Loucy (cell line): ENCODE measurements at regions not wholly inside any gene's neighbourhood (a gene's known extent, or its start where the extent isn't known, plus 50 kb on each side); places are given as distances from the start of the nearest gene placed in this dataset.

Experiments
- H2AFZ ChIP-seq: fragments of 200-600 bp; sonication (generic); 2 replicates; pipeline ENCODE4 v1.6.0; 2016; ENCODE audit warnings: antibody characterized with exemption, mild to moderate bottlenecking, low read length, moderate library complexity
- H3F3A ChIP-seq: fragments of 200-600 bp; 2 replicates; pipeline ENCODE4 v1.6.0; 2016; ENCODE audit warnings: antibody characterized with exemption, low read depth, mild to moderate bottlenecking
- H3K27me3 ChIP-seq: fragments of 200-600 bp; sonication (generic); 2 replicates; pipeline ENCODE4 v1.6.1; 2014; ENCODE audit warnings: low read length, mild to moderate bottlenecking; ENCODE audit not compliant: insufficient read depth, poor library complexity, severe bottlenecking
- H3K36me3 ChIP-seq: fragments of 200-600 bp; sonication (generic); 2 replicates; pipeline ENCODE4 v1.6.1; 2016; ENCODE audit warnings: low read length; ENCODE audit not compliant: insufficient read depth
- H3K4me1 ChIP-seq: fragments of 200-600 bp; sonication (generic); 2 replicates; pipeline ENCODE4 v1.5.1; 2014; ENCODE audit warnings: low read length, mild to moderate bottlenecking; ENCODE audit not compliant: insufficient read depth, poor library complexity, severe bottlenecking
- H3K4me2 ChIP-seq: fragments of 200-600 bp; sonication (generic); 2 replicates; pipeline ENCODE4 v1.6.0; 2014; ENCODE audit warnings: antibody characterized with exemption, low read length, low read depth, mild to moderate bottlenecking; ENCODE audit not compliant: poor library complexity, severe bottlenecking
- H3K4me3 ChIP-seq: fragments of 200-600 bp; sonication (generic); 2 replicates; pipeline ENCODE4 v1.5.1; 2014; ENCODE audit warnings: low read length, mild to moderate bottlenecking, mixed read lengths; ENCODE audit not compliant: poor library complexity, severe bottlenecking
- H3K79me2 ChIP-seq: fragments of 200-600 bp; sonication (generic); 2 replicates; pipeline ENCODE4 v1.6.1; 2014; ENCODE audit warnings: low read length; ENCODE audit not compliant: insufficient read depth
- H3K9ac ChIP-seq: fragments of 200-600 bp; sonication (generic); 2 replicates; pipeline ENCODE4 v1.6.0; 2014; ENCODE audit warnings: mild to moderate bottlenecking, low read depth, low read length, moderate library complexity; ENCODE audit not compliant: poor library complexity, severe bottlenecking
- H3K9me2 ChIP-seq: fragments of 200-600 bp; sonication (generic); replicated peaks from 2 replicates; pipeline ENCODE4 v1.6.1; 2016; ENCODE audit warnings: low read depth, low read length, mixed read lengths
- H3K9me3 ChIP-seq: fragments of 200-600 bp; sonication (generic); 2 replicates; pipeline ENCODE4 v1.6.1; 2014; ENCODE audit warnings: mild to moderate bottlenecking, antibody characterized with exemption, low read length, low read depth; ENCODE audit not compliant: insufficient read depth
- H4K20me1 ChIP-seq: fragments of 200-600 bp; sonication (generic); 2 replicates; pipeline ENCODE4 v1.6.0; 2014; ENCODE audit warnings: antibody characterized with exemption, low read length, mild to moderate bottlenecking; ENCODE audit not compliant: insufficient read depth, poor library complexity, severe bottlenecking
- EZH2phosphoT487 ChIP-seq: fragments of 200-600 bp; IDR thresholded peaks from 2 replicates; pipeline ENCODE4 v1.6.1; 2018; ENCODE audit warnings: antibody characterized with exemption, mild to moderate bottlenecking, moderate library complexity, borderline replicate concordance
- TF ChIP-seq, protein P1 (sequence below): fragments of 200-600 bp; sonication (generic); conservative IDR thresholded peaks from 2 replicates; pipeline ENCODE4 v1.5.1; 2014; ENCODE audit warnings: mild to moderate bottlenecking, antibody characterized with exemption, low read length

DNA sequence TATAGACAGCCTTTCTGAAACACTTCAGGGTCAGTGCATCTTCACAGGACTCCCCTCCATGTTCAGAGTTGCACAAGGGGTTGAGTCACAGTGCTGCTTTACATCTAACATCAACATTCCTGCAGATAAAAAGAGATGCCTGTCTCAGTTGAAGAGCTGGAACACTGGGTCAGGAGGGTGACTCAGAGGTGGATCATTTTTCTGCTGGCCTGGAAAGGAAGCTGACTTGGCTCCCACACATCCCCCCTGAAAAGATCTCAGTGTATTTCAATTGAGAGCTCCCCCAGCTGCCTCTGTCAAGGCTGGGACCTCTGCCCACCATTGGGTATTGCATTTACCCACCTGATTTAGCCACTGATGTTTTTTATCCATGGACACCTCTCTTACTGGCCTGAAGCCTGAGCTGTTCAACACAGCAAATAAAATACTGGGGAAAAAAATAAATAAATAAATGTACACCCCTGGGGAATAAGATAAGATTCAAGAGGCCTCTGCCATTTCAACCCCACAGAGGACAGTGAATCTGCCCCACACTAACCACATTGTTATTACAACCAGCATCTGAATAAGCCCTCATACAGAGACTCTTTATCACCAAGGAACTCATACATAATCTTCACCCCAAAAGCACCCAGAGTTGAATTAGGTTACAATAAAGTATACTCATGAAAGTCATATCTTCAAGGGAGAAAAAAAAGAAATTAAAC is 716.4 kb downstream of the SEMA5A start:
- Histone ChIP-seq H3K4me3 (no peak overlapping the region), H3K4me2 (no peak overlapping the region), H3K9me2 (no peaks in the 10 kb centered on the region), H3K4me1 (no peaks in the 10 kb centered on the region), H2AFZ (no peak overlapping the region), H4K20me1 (no peaks in the 10 kb centered on the region), H3F3A (no peaks in the 10 kb centered on the region), H3K9ac (no peak overlapping the region), H3K36me3 (no peaks in the 10 kb centered on the region), H3K27me3 (no peaks in the 10 kb centered on the region), H3K79me2 (no peaks in the 10 kb centered on the region), H3K9me3 (no peaks in the 10 kb centered on the region)
- no peak for TF ChIP-seq EZH2phosphoT487
- TF ChIP-seq, protein P1, sequence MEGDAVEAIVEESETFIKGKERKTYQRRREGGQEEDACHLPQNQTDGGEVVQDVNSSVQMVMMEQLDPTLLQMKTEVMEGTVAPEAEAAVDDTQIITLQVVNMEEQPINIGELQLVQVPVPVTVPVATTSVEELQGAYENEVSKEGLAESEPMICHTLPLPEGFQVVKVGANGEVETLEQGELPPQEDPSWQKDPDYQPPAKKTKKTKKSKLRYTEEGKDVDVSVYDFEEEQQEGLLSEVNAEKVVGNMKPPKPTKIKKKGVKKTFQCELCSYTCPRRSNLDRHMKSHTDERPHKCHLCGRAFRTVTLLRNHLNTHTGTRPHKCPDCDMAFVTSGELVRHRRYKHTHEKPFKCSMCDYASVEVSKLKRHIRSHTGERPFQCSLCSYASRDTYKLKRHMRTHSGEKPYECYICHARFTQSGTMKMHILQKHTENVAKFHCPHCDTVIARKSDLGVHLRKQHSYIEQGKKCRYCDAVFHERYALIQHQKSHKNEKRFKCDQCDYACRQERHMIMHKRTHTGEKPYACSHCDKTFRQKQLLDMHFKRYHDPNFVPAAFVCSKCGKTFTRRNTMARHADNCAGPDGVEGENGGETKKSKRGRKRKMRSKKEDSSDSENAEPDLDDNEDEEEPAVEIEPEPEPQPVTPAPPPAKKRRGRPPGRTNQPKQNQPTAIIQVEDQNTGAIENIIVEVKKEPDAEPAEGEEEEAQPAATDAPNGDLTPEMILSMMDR: no peak

DNA sequence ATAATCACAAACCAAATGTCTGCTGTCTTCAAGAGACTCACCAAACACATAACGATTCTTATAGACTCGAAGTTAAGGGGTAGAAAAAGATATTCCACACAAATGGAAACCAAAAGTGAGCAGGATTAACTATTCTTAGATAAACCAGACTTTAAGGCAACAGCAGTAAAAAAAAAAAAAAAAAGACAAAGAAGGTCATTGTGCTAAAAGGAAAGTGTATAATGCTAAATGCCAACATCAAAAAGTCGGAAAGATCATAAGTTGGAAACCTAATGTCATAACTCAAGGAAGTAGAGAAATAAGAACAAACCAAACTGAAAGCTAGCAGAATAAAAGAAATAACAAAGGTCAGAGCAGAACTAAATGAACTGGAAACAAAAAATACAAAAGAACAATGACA is 714.6 kb downstream of the SEMA5A start:
- Histone ChIP-seq H2AFZ (no peak overlapping the region), H3K4me2 (no peak overlapping the region), H3K36me3 (no peaks in the 10 kb centered on the region)

DNA sequence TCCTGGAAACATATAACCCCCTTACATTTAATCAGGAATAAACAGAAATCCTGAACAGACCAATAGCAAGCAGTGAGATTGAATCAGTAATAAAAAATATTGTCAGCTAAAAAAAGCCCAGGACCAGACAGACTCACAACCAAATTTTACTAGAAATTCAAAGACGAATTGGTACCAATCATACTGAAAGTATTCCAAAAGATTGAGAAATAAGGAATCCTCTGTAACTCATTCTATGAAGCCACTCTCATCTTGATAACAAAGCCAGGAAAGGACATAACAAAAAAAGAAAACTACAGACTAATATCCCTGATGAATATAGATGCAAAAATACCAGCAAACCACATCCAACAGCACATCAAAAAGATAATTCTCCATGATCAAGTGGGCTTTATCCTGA is 714.0 kb downstream of the SEMA5A start:
- H3K9ac ChIP-seq: no peak overlapping the region
- H3K4me3 ChIP-seq: no peak overlapping the region
- no peaks in the 10 kb centered on the region for H3K79me2 ChIP-seq
- no peaks in the 10 kb centered on the region for H3F3A ChIP-seq
- no peaks in the 10 kb centered on the region for H3K36me3 ChIP-seq
- H3K9me3 ChIP-seq: no peaks in the 10 kb centered on the region
- H2AFZ ChIP-seq: no peak overlapping the region
- TF ChIP-seq, protein P1: no peak
- TF ChIP-seq EZH2phosphoT487: no peak
- no peak overlapping the region for H3K4me2 ChIP-seq
- H3K9me2 ChIP-seq: no peaks in the 10 kb centered on the region
- no peaks in the 10 kb centered on the region for H3K27me3 ChIP-seq
- H4K20me1 ChIP-seq: no peaks in the 10 kb centered on the region
- H3K4me1 ChIP-seq: no peaks in the 10 kb centered on the region

More for the DNA sequence above, 714.6 kb downstream of the SEMA5A start:
- Histone ChIP-seq H4K20me1 (no peaks in the 10 kb centered on the region), H3K9ac (no peak overlapping the region), H3K9me3 (no peaks in the 10 kb centered on the region), H3K79me2 (no peaks in the 10 kb centered on the region), H3K4me3 (no peak overlapping the region), H3K4me1 (no peaks in the 10 kb centered on the region), H3K9me2 (no peaks in the 10 kb centered on the region), H3F3A (no peaks in the 10 kb centered on the region), H3K27me3 (no peaks in the 10 kb centered on the region)
- no peak for TF ChIP-seq EZH2phosphoT487
- TF ChIP-seq, protein P1: no peak
